ENCODE measurements at regions not wholly inside any gene's neighbourhood (a gene's known extent, or its start where the extent isn't known, plus 50 kb on each side); places are given as distances from the start of the nearest gene placed in this dataset.

DNA sequence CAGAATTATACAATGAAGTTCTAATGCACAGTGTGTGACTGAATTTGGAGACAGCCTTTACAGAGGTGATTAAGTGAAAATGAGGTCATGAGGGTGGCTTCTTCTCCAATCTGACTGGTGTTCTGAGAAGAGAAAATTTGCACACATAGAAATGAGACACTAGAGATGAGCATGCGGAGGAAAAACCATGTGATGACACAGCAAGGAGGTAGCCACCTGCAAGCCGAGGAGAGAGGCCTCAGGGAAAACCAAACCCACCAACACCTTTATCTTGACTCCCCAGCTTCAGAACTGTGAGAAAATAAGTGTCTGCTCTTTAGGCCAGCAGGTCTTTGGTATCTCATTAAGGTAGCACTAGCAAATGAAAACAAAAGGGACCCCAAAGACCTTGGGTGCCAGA, 93.2 kb downstream of the GGTLC2 start:
- TF ChIP-seq, protein P1, sequence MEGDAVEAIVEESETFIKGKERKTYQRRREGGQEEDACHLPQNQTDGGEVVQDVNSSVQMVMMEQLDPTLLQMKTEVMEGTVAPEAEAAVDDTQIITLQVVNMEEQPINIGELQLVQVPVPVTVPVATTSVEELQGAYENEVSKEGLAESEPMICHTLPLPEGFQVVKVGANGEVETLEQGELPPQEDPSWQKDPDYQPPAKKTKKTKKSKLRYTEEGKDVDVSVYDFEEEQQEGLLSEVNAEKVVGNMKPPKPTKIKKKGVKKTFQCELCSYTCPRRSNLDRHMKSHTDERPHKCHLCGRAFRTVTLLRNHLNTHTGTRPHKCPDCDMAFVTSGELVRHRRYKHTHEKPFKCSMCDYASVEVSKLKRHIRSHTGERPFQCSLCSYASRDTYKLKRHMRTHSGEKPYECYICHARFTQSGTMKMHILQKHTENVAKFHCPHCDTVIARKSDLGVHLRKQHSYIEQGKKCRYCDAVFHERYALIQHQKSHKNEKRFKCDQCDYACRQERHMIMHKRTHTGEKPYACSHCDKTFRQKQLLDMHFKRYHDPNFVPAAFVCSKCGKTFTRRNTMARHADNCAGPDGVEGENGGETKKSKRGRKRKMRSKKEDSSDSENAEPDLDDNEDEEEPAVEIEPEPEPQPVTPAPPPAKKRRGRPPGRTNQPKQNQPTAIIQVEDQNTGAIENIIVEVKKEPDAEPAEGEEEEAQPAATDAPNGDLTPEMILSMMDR (IDR thresholded peaks at IDR 0.05) = no peak
- TF ChIP-seq POLR2A (IDR thresholded peaks at IDR 0.05) (no peak), EP300 (IDR thresholded peaks at IDR 0.05) (no peak), POLR2AphosphoS5 (IDR thresholded peaks at IDR 0.05) (no peak)

Measured in gastroesophageal sphincter (tissue), 3 donors.